SJSA1 (cell line): ENCODE measurements at regions not wholly inside any gene's neighbourhood (a gene's known extent, or its start where the extent isn't known, plus 50 kb on each side); places are given as distances from the start of the nearest gene placed in this dataset.
"Not testable (repeated sequence)": the region's sequence is repeated elsewhere in the genome, so short reads cannot be mapped to it uniquely, and the experiment has no call there.

Experiments used
- DNase-seq, 2 experiments: peaks; one replicate each; pipeline ENCODE4 v3.0.0-alpha.2; 2015 to 2020; ENCODE audit warnings: low spot score in 2 of 2, low read depth in 1 of 2
- H3K27ac ChIP-seq: fragments of 250-450 bp; sonication (Bioruptor Pico); 2 replicates; pipeline ENCODE4 v1.5.1; 2020; ENCODE audit warnings: mild to moderate bottlenecking, moderate library complexity
- H3K27me3 ChIP-seq: fragments of 250-450 bp; sonication (Bioruptor Pico); replicated peaks from 2 replicates; pipeline ENCODE4 v1.5.1; 2020; ENCODE audit warnings: mild to moderate bottlenecking, moderate library complexity
- H3K36me3 ChIP-seq: fragments of 250-450 bp; sonication (Bioruptor Pico); 2 replicates; pipeline ENCODE4 v1.5.1; 2020; ENCODE audit warnings: mild to moderate bottlenecking
- H3K4me1 ChIP-seq: fragments of 250-450 bp; sonication (Bioruptor Pico); replicated peaks from 2 replicates; pipeline ENCODE4 v1.6.1; 2021; ENCODE audit warnings: mild to moderate bottlenecking
- H3K4me3 ChIP-seq: fragments of 250-450 bp; sonication (Bioruptor Pico); 2 replicates; pipeline ENCODE4 v1.5.1; 2020; ENCODE audit warnings: mild to moderate bottlenecking
- H3K9me3 ChIP-seq: fragments of 250-450 bp; sonication (Bioruptor Pico); replicated peaks from 2 replicates; pipeline ENCODE4 v1.5.1; 2020; ENCODE audit warnings: mild to moderate bottlenecking

- Histone ChIP-seq H3K9me3 (no peaks in the 10 kb centered on the region), H3K27ac (no peak overlapping the region), H3K4me3 (no peak overlapping the region), H3K27me3 (no peaks in the 10 kb centered on the region), H3K4me1 (peaks cover 2% of the 10 kb centered on the region), H3K36me3 (no peaks in the 10 kb centered on the region)
- peak in 1 of 2 experiments; percentile 32 for DNase-seq
These were observed 179.7 kb downstream of the ASMT start for GRCh38 chrX:1794586-1794985.

GRCh38 chrX:1802912-1803311 is 188.1 kb downstream of the ASMT start:
- H3K27ac ChIP-seq, result no peak overlapping the region
- no peaks in the 10 kb centered on the region for H3K9me3 ChIP-seq
- no peak for DNase-seq
- H3K27me3 ChIP-seq, result no peaks in the 10 kb centered on the region
- no peak overlapping the region for H3K4me3 ChIP-seq
- no peaks in the 10 kb centered on the region for H3K36me3 ChIP-seq
- peaks cover 7% of the 10 kb centered on the region for H3K4me1 ChIP-seq

GRCh38 chrX:1803741-1804140 is 188.9 kb downstream of the ASMT start:
- Histone ChIP-seq H3K4me3 (no peak overlapping the region), H3K27ac (no peak overlapping the region), H3K27me3 (no peaks in the 10 kb centered on the region), H3K9me3 (no peaks in the 10 kb centered on the region), H3K36me3 (no peaks in the 10 kb centered on the region), H3K4me1 (peaks cover 7% of the 10 kb centered on the region)
- DNase-seq, result no peak

GRCh38 chrX:1807301-1807731 is 192.5 kb downstream of the ASMT start:
- Histone ChIP-seq H3K4me1 (no peaks in the 10 kb centered on the region), H3K27me3 (no peaks in the 10 kb centered on the region), H3K36me3 (no peaks in the 10 kb centered on the region), H3K4me3 (no peak overlapping the region), H3K9me3 (no peaks in the 10 kb centered on the region), H3K27ac (no peak overlapping the region)
- no peak for DNase-seq

- H3K27ac ChIP-seq, result no peak overlapping the region
- H3K9me3 ChIP-seq, result no peaks in the 10 kb centered on the region
- no peaks in the 10 kb centered on the region for H3K27me3 ChIP-seq
- H3K36me3 ChIP-seq, result no peaks in the 10 kb centered on the region
- DNase-seq, result peak in 1 of 2 experiments; percentile 9
- H3K4me1 ChIP-seq, result no peaks in the 10 kb centered on the region
- H3K4me3 ChIP-seq, result no peak overlapping the region
These were observed 194.7 kb downstream of the ASMT start for GRCh38 chrX:1809581-1809980.

GRCh38 chrX:1813809-1814208 is 198.9 kb downstream of the ASMT start:
- Histone ChIP-seq H3K36me3 (no peaks in the 10 kb centered on the region), H3K9me3 (no peaks in the 10 kb centered on the region), H3K4me3 (no peak overlapping the region), H3K27me3 (no peaks in the 10 kb centered on the region), H3K4me1 (no peaks in the 10 kb centered on the region), H3K27ac (no peak overlapping the region)
- no peak for DNase-seq

GRCh38 chrX:1815456-1816175 is 200.8 kb downstream of the ASMT start:
- H3K27me3 ChIP-seq, result no peaks in the 10 kb centered on the region
- H3K4me3 ChIP-seq, result no peak overlapping the region
- no peak for DNase-seq
- H3K9me3 ChIP-seq, result no peaks in the 10 kb centered on the region
- no peaks in the 10 kb centered on the region for H3K4me1 ChIP-seq
- H3K27ac ChIP-seq, result no peak overlapping the region
- no peaks in the 10 kb centered on the region for H3K36me3 ChIP-seq

GRCh38 chrX:1816387-1816982 is 201.6 kb downstream of the ASMT start:
- DNase-seq, result not testable (repeated sequence)

GRCh38 chrX:1821846-1822245 is 207.0 kb downstream of the ASMT start:
- Histone ChIP-seq H3K27ac (no peak overlapping the region), H3K4me1 (no peaks in the 10 kb centered on the region), H3K4me3 (no peak overlapping the region), H3K9me3 (no peaks in the 10 kb centered on the region), H3K27me3 (no peaks in the 10 kb centered on the region), H3K36me3 (no peaks in the 10 kb centered on the region)
- peak in 1 of 2 experiments; percentile 5 for DNase-seq

More at GRCh38 chrX:1816387-1816982, 201.6 kb downstream of the ASMT start:
- not testable (repeated sequence) for H3K27ac ChIP-seq, H3K4me1 ChIP-seq, H3K36me3 ChIP-seq, H3K4me3 ChIP-seq, H3K9me3 ChIP-seq, H3K27me3 ChIP-seq

GRCh38 chrX:1824855-1825254 is 210.0 kb downstream of the ASMT start:
- Histone ChIP-seq H3K27me3 (no peaks in the 10 kb centered on the region), H3K9me3 (no peaks in the 10 kb centered on the region), H3K4me3 (no peak overlapping the region), H3K36me3 (no peaks in the 10 kb centered on the region), H3K4me1 (no peaks in the 10 kb centered on the region), H3K27ac (no peak overlapping the region)
- no peak for DNase-seq

GRCh38 chrX:1833656-1834360 is 218.9 kb downstream of the ASMT start:
- no peaks in the 10 kb centered on the region for H3K4me1 ChIP-seq
- H3K36me3 ChIP-seq, result no peaks in the 10 kb centered on the region
- no peak for DNase-seq
- H3K9me3 ChIP-seq, result no peaks in the 10 kb centered on the region
- no peak overlapping the region for H3K4me3 ChIP-seq
- H3K27me3 ChIP-seq, result no peaks in the 10 kb centered on the region
- H3K27ac ChIP-seq, result no peak overlapping the region

GRCh38 chrX:1835056-1835455 is 220.2 kb downstream of the ASMT start:
- H3K9me3 ChIP-seq, result no peaks in the 10 kb centered on the region
- H3K27me3 ChIP-seq, result no peaks in the 10 kb centered on the region

GRCh38 chrX:1836683-1837082 is 221.8 kb downstream of the ASMT start:
- Histone ChIP-seq H3K36me3 (no peaks in the 10 kb centered on the region), H3K27me3 (no peaks in the 10 kb centered on the region), H3K4me3 (no peak overlapping the region), H3K9me3 (no peaks in the 10 kb centered on the region), H3K27ac (no peak overlapping the region), H3K4me1 (no peaks in the 10 kb centered on the region)
- no peak for DNase-seq

More at GRCh38 chrX:1835056-1835455, 220.2 kb downstream of the ASMT start:
- H3K36me3 ChIP-seq, result no peaks in the 10 kb centered on the region
- no peak for DNase-seq
- no peak overlapping the region for H3K4me3 ChIP-seq
- no peaks in the 10 kb centered on the region for H3K4me1 ChIP-seq
- no peak overlapping the region for H3K27ac ChIP-seq

- Histone ChIP-seq H3K27ac (no peak overlapping the region), H3K9me3 (no peaks in the 10 kb centered on the region), H3K4me1 (no peaks in the 10 kb centered on the region), H3K36me3 (no peaks in the 10 kb centered on the region), H3K27me3 (no peaks in the 10 kb centered on the region), H3K4me3 (no peak overlapping the region)
- DNase-seq, result no peak
These were observed 226.9 kb downstream of the ASMT start for GRCh38 chrX:1841746-1842145.
